ENCODE measurements at regions not wholly inside any gene's neighbourhood (a gene's known extent, or its start where the extent isn't known, plus 50 kb on each side); places are given as distances from the start of the nearest gene placed in this dataset.

DNA sequence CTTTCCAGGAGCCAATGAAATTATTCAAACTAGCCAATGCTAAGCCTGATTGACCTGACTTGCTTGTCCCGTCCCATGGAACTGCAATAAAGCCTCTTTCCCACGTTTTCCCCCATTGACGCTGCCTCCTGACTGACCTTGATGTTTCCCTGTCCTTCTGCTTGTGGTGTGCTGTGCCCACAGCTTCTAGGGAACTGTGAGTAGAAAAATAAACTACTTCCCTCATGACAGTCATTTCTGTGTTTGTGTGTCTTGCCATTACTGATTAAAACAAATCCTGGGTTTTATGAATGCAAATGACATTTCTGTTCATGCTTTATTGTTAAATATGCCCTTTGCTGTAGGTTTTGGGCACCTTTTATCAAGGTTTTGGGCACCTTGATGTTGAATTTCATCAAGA lies 91.3 kb upstream of the ABI1 start:
- H3K27me3 ChIP-seq (ENCODE audit: insufficient read depth, poor library complexity, severe bottlenecking), result no peaks in the 10 kb centered on the region
- no peak overlapping the region for H3K4me3 ChIP-seq (replicated peaks; ENCODE audit: insufficient read depth, low read length)
- H3K27ac ChIP-seq (replicated peaks), result no peak overlapping the region
- DNase-seq (ENCODE audit: low read depth in 1 of 2, low spot score in 1 of 2), result no peak
- TF ChIP-seq SPI1 (IDR thresholded peaks at IDR 0.05; ENCODE audit: borderline replicate concordance, low read depth) (peak; percentile 16; the same call in 1 of the 2 replicates), POLR2AphosphoS5 (IDR thresholded peaks at IDR 0.05; ENCODE audit: low read depth) (no peak)

- TF ChIP-seq POLR2AphosphoS5 (IDR thresholded peaks at IDR 0.05; ENCODE audit: low read depth) (no peak), REST (IDR thresholded peaks at IDR 0.05; ENCODE audit: insufficient replicate concordance, low read depth) (no peak), GABPA (IDR thresholded peaks at IDR 0.05; ENCODE audit: low read depth) (no peak), CTCF (IDR thresholded peaks at IDR 0.05; ENCODE audit: insufficient read depth, low read length) (no peak), SPI1 (IDR thresholded peaks at IDR 0.05; ENCODE audit: borderline replicate concordance, low read depth) (no peak)
- Histone ChIP-seq H3K27me3 (ENCODE audit: insufficient read depth, poor library complexity, severe bottlenecking) (no peaks in the 10 kb centered on the region), H3K27ac (replicated peaks) (no peak overlapping the region), H3K4me3 (replicated peaks; ENCODE audit: insufficient read depth, low read length) (no peak overlapping the region)
- DNase-seq (ENCODE audit: low read depth in 1 of 2, low spot score in 1 of 2), result no peak
These were observed 90.9 kb upstream of the ABI1 start for GRCh38 chr10:26951650-26952049.

GRCh38 chr10:26950934-26951333 lies 90.2 kb upstream of the ABI1 start:
- TF ChIP-seq SPI1 (IDR thresholded peaks at IDR 0.05; ENCODE audit: borderline replicate concordance, low read depth) (peak; percentile 17; the same call in 1 of the 2 replicates), GABPA (IDR thresholded peaks at IDR 0.05; ENCODE audit: low read depth) (no peak)
- Histone ChIP-seq H3K27me3 (ENCODE audit: insufficient read depth, poor library complexity, severe bottlenecking) (no peaks in the 10 kb centered on the region), H3K27ac (replicated peaks) (no peak overlapping the region), H3K4me3 (replicated peaks; ENCODE audit: insufficient read depth, low read length) (no peak overlapping the region)
- no peak for DNase-seq (ENCODE audit: low read depth in 1 of 2, low spot score in 1 of 2)

DNA sequence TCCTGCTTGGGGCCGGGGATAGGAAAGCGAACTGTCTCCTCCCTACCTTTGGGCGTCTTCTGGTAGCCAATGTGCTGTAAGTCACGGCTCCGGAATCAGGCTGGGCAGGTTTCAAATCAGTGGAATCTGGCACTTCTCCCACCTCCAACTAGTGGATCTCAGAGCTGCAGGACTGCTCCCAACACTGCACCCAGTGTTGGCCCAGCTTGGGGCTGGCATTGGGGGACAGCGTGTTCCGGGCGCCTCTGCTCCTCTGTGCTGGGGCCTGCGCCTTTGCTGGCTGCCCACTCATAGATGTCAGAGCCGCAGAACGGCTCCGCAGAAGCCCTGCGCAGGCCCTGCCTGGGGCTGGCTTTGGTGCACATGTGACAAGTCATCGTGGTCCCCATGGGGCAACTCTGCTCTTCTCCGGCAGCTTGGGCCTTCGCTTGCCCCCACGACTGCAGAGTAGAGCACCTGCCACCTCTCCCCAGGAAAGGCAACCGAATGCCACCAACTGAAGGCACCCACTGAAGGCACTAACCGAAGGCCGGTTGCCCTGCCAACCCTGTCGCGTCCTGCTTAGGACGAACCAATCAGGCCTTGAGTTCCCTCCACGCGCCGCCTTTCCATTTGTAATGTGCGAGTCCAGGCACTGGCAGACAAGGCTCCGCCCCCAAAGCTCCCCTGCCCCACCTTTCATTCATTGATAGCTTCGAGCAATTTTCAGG lies 85.5 kb upstream of the ABI1 start:
- TF ChIP-seq POLR2AphosphoS5 (IDR thresholded peaks at IDR 0.05; ENCODE audit: low read depth) (no peak), CTCF (IDR thresholded peaks at IDR 0.05; ENCODE audit: insufficient read depth, low read length) (no peak), REST (IDR thresholded peaks at IDR 0.05; ENCODE audit: insufficient replicate concordance, low read depth) (no peak), GABPA (IDR thresholded peaks at IDR 0.05; ENCODE audit: low read depth) (no peak), SPI1 (IDR thresholded peaks at IDR 0.05; ENCODE audit: borderline replicate concordance, low read depth) (no peak)
- Histone ChIP-seq H3K4me3 (replicated peaks; ENCODE audit: insufficient read depth, low read length) (no peak overlapping the region), H3K27ac (replicated peaks) (no peak overlapping the region), H3K27me3 (ENCODE audit: insufficient read depth, poor library complexity, severe bottlenecking) (no peaks in the 10 kb centered on the region)
- no peak for DNase-seq (ENCODE audit: low read depth in 1 of 2, low spot score in 1 of 2)
